ENCODE measurements at regions not wholly inside any gene's neighbourhood (a gene's known extent, or its start where the extent isn't known, plus 50 kb on each side); places are given as distances from the start of the nearest gene placed in this dataset.

DNA sequence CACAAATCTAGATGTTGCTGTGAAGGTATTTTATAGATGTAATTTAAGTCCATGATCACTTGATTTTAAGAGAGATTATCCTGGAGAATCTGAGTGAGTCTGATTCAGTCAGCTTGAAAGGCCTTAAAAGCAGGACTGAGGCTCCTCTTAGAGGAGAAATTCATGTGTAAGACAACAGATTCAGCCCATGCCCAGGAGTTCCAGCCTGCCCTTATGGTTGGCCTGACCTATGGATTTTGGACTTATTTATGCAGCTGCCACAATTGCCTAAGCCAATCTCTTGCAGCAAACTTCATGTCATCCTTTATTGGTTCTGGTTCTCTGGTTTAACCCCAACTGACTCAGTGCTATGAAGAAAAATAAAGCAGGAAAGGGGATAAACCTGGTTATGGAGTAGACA, 296.5 kb upstream of the RASGRP1 start:
- TF ChIP-seq POLR2A (IDR thresholded peaks at IDR 0.05), result no peak
- TF ChIP-seq, protein P1, sequence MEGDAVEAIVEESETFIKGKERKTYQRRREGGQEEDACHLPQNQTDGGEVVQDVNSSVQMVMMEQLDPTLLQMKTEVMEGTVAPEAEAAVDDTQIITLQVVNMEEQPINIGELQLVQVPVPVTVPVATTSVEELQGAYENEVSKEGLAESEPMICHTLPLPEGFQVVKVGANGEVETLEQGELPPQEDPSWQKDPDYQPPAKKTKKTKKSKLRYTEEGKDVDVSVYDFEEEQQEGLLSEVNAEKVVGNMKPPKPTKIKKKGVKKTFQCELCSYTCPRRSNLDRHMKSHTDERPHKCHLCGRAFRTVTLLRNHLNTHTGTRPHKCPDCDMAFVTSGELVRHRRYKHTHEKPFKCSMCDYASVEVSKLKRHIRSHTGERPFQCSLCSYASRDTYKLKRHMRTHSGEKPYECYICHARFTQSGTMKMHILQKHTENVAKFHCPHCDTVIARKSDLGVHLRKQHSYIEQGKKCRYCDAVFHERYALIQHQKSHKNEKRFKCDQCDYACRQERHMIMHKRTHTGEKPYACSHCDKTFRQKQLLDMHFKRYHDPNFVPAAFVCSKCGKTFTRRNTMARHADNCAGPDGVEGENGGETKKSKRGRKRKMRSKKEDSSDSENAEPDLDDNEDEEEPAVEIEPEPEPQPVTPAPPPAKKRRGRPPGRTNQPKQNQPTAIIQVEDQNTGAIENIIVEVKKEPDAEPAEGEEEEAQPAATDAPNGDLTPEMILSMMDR (IDR thresholded peaks at IDR 0.05), result no peak
